ENCODE measurements at regions not wholly inside any gene's neighbourhood (a gene's known extent, or its start where the extent isn't known, plus 50 kb on each side); places are given as distances from the start of the nearest gene placed in this dataset.

GRCh38 chr20:11785885-11786507 is 131.7 kb upstream of the BTBD3 start:
- no peaks in the 10 kb centered on the region for H3K36me3 ChIP-seq (ENCODE audit: control insufficient read depth, insufficient read depth, low read length)
- ATAC-seq (ENCODE audit: low read depth) = no peak
- CTCF ChIA-PET = no interaction called here

More at GRCh38 chr20:11785885-11786507, 131.7 kb upstream of the BTBD3 start:
- Histone ChIP-seq H3K9me1 (ENCODE audit: insufficient read depth, low read length) (no peaks in the 10 kb centered on the region), H2BK5ac (ENCODE audit: low read depth, low read length, poor library complexity, severe bottlenecking) (no peak overlapping the region), H3K4me2 (ENCODE audit: low read depth, low read length) (no peak overlapping the region), H2AK9ac (replicated peaks; ENCODE audit: low read depth, low read length, poor library complexity) (no peak overlapping the region), H3K79me1 (ENCODE audit: low read depth in 1 of 2, low read length in 2 of 2) (no peaks in the 10 kb centered on the region), H3K4ac (ENCODE audit: low read depth, low read length) (no peak overlapping the region), H3K4me3 (ENCODE audit: insufficient read depth, low read depth, low read length) (no peak overlapping the region), H2BK20ac (ENCODE audit: low read depth, low read length) (no peak overlapping the region), H3K56ac (ENCODE audit: extremely low read depth, insufficient read depth, low read length) (no peak overlapping the region), H4K8ac (ENCODE audit: low read depth in 2 of 2, low read length in 2 of 2) (no peak overlapping the region), H3K27ac (ENCODE audit: insufficient read depth, low read length) (no peak overlapping the region), H3K27me3 (ENCODE audit: control insufficient read depth, insufficient read depth, low read length) (no peaks in the 10 kb centered on the region), H3K18ac (ENCODE audit: low read depth, low read length) (no peak overlapping the region), H3K4me1 (ENCODE audit: control insufficient read depth, insufficient read depth, low read length) (no peaks in the 10 kb centered on the region), H4K91ac (ENCODE audit: insufficient read depth, low read depth, low read length) (no peak overlapping the region), H4K5ac (ENCODE audit: low read depth, low read length) (no peak overlapping the region), H3K9ac (ENCODE audit: low read depth, low read length) (no peak overlapping the region), H4K20me1 (ENCODE audit: insufficient read depth, low read length) (no peaks in the 10 kb centered on the region), H2BK15ac (ENCODE audit: low read depth, low read length) (no peak overlapping the region), H3K14ac (replicated peaks; ENCODE audit: low read depth, low read length) (no peak overlapping the region), H2AFZ (replicated peaks; ENCODE audit: low read length, poor library complexity) (no peak overlapping the region), H2BK120ac (ENCODE audit: low read depth, low read length) (no peak overlapping the region), H3K9me3 (ENCODE audit: control insufficient read depth, insufficient read depth, low read length) (no peaks in the 10 kb centered on the region), H3K23ac (ENCODE audit: low read depth, low read length) (no peak overlapping the region), H2AK5ac (ENCODE audit: low read depth, low read length) (no peak overlapping the region)
- 80% methylated on average over 3 of the region's 4 CpGs; no CpG with 5 or more reads in 1 of the 2 experiments for WGBS, 2 experiments (ENCODE audit: extremely low coverage in 2 of 2, insufficient read length in 1 of 2)
- POLR2A ChIA-PET (ENCODE audit: unreplicated experiment) = no interaction called here
- intact Hi-C loops (cut with micrococcal nuclease) (no loop called here), in situ Hi-C loops (cut with MboI; ENCODE audit: low sequenced_read_pairs) (no loop called here), dilution Hi-C loops (cut with HindIII; ENCODE audit: low sequenced_read_pairs, unreplicated experiment) (no loop called here)
- no TSS peak for BruUV-seq (replicated peaks)
- no peak for DNase-seq
- TF ChIP-seq CTCF (conservative IDR thresholded peaks at IDR 0.05; ENCODE audit: low read depth, low read length) (no peak), RFX5 (IDR thresholded peaks at IDR 0.05; ENCODE audit: low read depth, low read length) (no peak), MAFK (IDR thresholded peaks at IDR 0.05; ENCODE audit: low read depth, low read length) (no peak), RAD21 (IDR thresholded peaks at IDR 0.05; ENCODE audit: low read length) (no peak), MXI1 (IDR thresholded peaks at IDR 0.05; ENCODE audit: borderline replicate concordance, low read depth, low read length) (no peak), POLR2A (IDR thresholded peaks at IDR 0.05; ENCODE audit: low read depth, low read length) (no peak), RCOR1 (IDR thresholded peaks at IDR 0.05; ENCODE audit: insufficient replicate concordance, low read length) (no peak), CEBPB (IDR thresholded peaks at IDR 0.05; ENCODE audit: low read depth, low read length) (no peak), ELK1 (IDR thresholded peaks at IDR 0.05; ENCODE audit: borderline replicate concordance, low read depth, low read length) (no peak), CHD1 (IDR thresholded peaks at IDR 0.05; ENCODE audit: low read depth, low read length) (no peak), USF2 (IDR thresholded peaks at IDR 0.05; ENCODE audit: low read depth, low read length) (no peak), FOS (IDR thresholded peaks at IDR 0.05; ENCODE audit: low read depth, low read length) (no peak)
